Sigmoid colon (tissue), 4 donors: ENCODE measurements at regions not wholly inside any gene's neighbourhood (a gene's known extent, or its start where the extent isn't known, plus 50 kb on each side); places are given as distances from the start of the nearest gene placed in this dataset.

Source experiments
- EP300 ChIP-seq, 4 donors: sonication (generic); formaldehyde crosslinking; IDR thresholded peaks; one replicate each; pipeline ENCODE4 v1.6.1; 2017; ENCODE audit warnings: antibody characterized with exemption in 4 of 4
- POLR2A ChIP-seq, 2 donors: fragments of 450-650 bp; IDR thresholded peaks; one replicate each; pipeline ENCODE4 v1.6.1; 2016; ENCODE audit warnings: antibody characterized with exemption in 2 of 2, mild to moderate bottlenecking in 2 of 2, moderate library complexity in 2 of 2
- TF ChIP-seq, protein P1 (sequence below), 4 experiments: fragments of 450-650 bp in 3 of 4; fragments of 200-600 bp in 1 of 4; IDR thresholded peaks; one replicate each; pipeline ENCODE4 v1.5.1; 2016 to 2019; ENCODE audit warnings: antibody characterized with exemption in 4 of 4, mild to moderate bottlenecking in 3 of 4, moderate library complexity in 2 of 4

DNA sequence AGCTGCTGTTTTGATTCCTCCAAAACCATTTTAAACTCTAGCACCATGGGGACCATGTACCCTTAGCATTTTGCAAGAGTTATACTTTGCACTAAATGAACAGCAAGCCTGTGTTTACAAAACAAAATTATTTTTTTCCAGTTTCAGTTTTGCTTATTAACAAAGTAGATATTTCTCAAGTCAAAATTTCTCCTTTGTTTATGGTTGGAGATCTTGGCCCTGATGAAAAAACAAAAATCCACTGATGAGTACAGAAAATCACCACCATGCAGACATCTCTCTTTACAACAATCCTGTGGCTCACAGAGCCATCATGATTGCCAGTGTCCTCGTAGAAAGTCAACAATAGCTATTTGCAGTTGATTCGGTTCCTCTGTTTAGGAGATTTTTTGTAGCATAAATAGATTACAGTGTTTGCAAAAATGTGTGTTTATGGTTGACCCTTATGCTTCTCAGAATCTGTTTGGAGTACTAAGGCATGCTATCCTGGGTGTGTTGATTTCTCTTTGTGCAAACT lies 201.1 kb upstream of the NUDT4 start:
- TF ChIP-seq POLR2A (IDR thresholded peaks at IDR 0.05) = no peak
- TF ChIP-seq, protein P1, sequence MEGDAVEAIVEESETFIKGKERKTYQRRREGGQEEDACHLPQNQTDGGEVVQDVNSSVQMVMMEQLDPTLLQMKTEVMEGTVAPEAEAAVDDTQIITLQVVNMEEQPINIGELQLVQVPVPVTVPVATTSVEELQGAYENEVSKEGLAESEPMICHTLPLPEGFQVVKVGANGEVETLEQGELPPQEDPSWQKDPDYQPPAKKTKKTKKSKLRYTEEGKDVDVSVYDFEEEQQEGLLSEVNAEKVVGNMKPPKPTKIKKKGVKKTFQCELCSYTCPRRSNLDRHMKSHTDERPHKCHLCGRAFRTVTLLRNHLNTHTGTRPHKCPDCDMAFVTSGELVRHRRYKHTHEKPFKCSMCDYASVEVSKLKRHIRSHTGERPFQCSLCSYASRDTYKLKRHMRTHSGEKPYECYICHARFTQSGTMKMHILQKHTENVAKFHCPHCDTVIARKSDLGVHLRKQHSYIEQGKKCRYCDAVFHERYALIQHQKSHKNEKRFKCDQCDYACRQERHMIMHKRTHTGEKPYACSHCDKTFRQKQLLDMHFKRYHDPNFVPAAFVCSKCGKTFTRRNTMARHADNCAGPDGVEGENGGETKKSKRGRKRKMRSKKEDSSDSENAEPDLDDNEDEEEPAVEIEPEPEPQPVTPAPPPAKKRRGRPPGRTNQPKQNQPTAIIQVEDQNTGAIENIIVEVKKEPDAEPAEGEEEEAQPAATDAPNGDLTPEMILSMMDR (IDR thresholded peaks at IDR 0.05) = no peak
- no peak for TF ChIP-seq EP300 (IDR thresholded peaks at IDR 0.05)
